ENCODE measurements at regions not wholly inside any gene's neighbourhood (a gene's known extent, or its start where the extent isn't known, plus 50 kb on each side); places are given as distances from the start of the nearest gene placed in this dataset.

DNA sequence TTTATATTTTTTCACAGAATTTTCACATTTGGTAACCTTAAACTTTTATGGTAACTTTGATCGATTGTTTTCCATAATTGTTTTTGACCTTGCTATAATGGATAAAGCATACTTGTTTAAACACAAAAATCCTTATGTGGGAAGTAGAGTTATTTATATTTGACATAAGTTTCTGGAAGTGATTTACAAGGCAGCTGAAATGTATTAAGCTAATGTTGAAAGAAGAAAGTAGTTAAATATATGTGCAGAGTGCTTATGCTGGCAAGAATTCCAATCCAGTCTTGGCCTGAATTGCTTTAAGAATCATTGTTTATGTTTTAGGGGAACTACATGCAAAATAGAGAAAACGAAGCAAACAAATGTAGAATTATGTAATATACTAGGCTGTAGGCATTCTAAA, 763.6 kb downstream of the TAF11L14 start:
- TF ChIP-seq, protein P1, sequence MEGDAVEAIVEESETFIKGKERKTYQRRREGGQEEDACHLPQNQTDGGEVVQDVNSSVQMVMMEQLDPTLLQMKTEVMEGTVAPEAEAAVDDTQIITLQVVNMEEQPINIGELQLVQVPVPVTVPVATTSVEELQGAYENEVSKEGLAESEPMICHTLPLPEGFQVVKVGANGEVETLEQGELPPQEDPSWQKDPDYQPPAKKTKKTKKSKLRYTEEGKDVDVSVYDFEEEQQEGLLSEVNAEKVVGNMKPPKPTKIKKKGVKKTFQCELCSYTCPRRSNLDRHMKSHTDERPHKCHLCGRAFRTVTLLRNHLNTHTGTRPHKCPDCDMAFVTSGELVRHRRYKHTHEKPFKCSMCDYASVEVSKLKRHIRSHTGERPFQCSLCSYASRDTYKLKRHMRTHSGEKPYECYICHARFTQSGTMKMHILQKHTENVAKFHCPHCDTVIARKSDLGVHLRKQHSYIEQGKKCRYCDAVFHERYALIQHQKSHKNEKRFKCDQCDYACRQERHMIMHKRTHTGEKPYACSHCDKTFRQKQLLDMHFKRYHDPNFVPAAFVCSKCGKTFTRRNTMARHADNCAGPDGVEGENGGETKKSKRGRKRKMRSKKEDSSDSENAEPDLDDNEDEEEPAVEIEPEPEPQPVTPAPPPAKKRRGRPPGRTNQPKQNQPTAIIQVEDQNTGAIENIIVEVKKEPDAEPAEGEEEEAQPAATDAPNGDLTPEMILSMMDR (IDR thresholded peaks at IDR 0.05) = no peak
- TF ChIP-seq POLR2AphosphoS5 (IDR thresholded peaks at IDR 0.05; ENCODE audit: insufficient read depth in 1 of 2, low read depth in 1 of 2) (no peak), POLR2A (IDR thresholded peaks at IDR 0.05) (no peak)

Data from vagina (tissue), 2 donors.